ENCODE measurements at regions not wholly inside any gene's neighbourhood (a gene's known extent, or its start where the extent isn't known, plus 50 kb on each side); places are given as distances from the start of the nearest gene placed in this dataset.

DNA sequence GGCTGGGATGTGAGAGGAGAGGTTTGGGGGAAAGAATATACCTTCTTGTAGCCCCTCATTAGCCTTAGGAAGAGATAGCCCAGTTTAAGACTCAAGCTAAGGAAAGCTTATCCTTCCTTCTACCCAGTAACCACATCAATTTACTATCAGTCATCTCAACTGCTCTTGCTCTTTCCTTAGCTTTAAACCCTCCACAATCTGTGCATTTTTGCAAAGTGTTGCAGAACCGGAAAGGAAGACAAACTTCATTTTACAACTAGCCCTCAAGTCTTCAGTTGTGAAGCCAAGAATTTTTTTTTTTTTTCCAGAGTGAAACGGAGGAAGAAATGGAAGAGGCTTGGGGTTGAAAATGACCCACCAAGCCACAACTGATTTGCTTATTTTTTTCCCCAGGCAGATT is 137.0 kb upstream of the LMO4 start:
- H3K36me3 ChIP-seq: no peaks in the 10 kb centered on the region
- TF ChIP-seq POLR2AphosphoS5 (IDR thresholded peaks at IDR 0.05): no peak
- TF ChIP-seq, protein P1, sequence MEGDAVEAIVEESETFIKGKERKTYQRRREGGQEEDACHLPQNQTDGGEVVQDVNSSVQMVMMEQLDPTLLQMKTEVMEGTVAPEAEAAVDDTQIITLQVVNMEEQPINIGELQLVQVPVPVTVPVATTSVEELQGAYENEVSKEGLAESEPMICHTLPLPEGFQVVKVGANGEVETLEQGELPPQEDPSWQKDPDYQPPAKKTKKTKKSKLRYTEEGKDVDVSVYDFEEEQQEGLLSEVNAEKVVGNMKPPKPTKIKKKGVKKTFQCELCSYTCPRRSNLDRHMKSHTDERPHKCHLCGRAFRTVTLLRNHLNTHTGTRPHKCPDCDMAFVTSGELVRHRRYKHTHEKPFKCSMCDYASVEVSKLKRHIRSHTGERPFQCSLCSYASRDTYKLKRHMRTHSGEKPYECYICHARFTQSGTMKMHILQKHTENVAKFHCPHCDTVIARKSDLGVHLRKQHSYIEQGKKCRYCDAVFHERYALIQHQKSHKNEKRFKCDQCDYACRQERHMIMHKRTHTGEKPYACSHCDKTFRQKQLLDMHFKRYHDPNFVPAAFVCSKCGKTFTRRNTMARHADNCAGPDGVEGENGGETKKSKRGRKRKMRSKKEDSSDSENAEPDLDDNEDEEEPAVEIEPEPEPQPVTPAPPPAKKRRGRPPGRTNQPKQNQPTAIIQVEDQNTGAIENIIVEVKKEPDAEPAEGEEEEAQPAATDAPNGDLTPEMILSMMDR (IDR thresholded peaks at IDR 0.05): no peak
- no peak for TF ChIP-seq EP300 (IDR thresholded peaks at IDR 0.05)
- no peak for TF ChIP-seq POLR2A (IDR thresholded peaks at IDR 0.05)
- WGBS, 2 donors (ENCODE audit: low coverage in 1 of 2): 38 to 40% methylated on average over 1 to 2 of the region's 2 CpGs
- no peaks in the 10 kb centered on the region for H3K27me3 ChIP-seq
- no peak overlapping the region for H3K27ac ChIP-seq
- no peak for ATAC-seq
- no peaks in the 10 kb centered on the region for H3K4me1 ChIP-seq
- no peak overlapping the region for H3K4me3 ChIP-seq
- peaks cover 0 to 19% (median 0%) of the 10 kb centered on the region in 3 donors for H3K9me3 ChIP-seq

DNA sequence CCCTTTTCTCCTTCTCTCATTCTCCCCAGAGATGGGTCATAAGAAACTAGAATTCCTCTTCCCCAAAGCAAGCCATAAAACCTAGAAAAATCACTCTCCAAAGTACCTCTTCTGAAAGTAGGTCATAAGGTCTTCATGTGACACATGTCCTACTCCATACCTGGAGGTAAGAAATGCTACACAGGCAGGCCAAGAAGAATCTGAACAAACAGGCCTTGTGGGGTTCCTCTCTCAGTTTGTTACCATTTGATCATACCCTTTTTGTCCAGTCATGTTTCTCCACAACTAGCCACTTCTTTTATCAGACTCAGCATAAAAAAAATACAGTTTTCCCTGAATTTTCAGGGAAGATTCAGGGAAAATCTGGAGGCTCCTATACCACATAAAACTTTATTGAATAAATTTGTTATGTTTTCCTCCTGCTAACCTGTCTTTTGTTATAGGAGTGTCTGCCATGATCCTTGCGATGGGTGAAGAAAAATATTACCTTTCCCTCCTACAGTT is 134.4 kb upstream of the LMO4 start:
- Histone ChIP-seq H3K27me3 (no peaks in the 10 kb centered on the region), H3K4me1 (no peaks in the 10 kb centered on the region), H3K9me3 (peaks cover 0 to 19% (median 0%) of the 10 kb centered on the region in 3 donors), H3K36me3 (no peaks in the 10 kb centered on the region), H3K27ac (no peak overlapping the region), H3K4me3 (no peak overlapping the region)
- 89 to 100% methylated on average over 1 of the region's 1 CpG for WGBS, 2 donors (ENCODE audit: low coverage in 1 of 2)
- ATAC-seq: no peak
- no peak for TF ChIP-seq POLR2A (IDR thresholded peaks at IDR 0.05)
- TF ChIP-seq, protein P1 (IDR thresholded peaks at IDR 0.05): no peak
- TF ChIP-seq POLR2AphosphoS5 (IDR thresholded peaks at IDR 0.05): no peak
- no peak for TF ChIP-seq EP300 (IDR thresholded peaks at IDR 0.05)

DNA sequence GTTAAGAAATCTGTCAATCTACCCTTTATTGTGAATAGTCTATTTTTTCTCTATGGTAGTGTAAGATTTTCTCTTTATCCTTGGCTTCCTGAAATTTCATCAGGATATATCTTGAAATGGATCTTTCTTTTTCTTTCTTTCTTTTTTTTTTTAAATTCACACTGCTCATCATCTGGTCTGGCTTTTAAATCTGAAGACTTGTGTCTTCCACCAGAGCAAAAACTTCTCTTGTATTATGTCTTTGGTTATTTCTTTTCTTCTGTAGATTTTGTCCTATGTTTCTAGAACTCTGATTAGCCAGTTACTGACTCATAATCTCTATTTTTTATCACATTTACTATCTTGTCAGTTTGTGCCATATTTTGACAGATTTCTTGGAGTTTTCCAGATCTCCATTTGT is 133.8 kb upstream of the LMO4 start:
- Histone ChIP-seq H3K36me3 (no peaks in the 10 kb centered on the region), H3K27me3 (no peaks in the 10 kb centered on the region), H3K9me3 (peaks cover 0 to 19% (median 0%) of the 10 kb centered on the region in 3 donors), H3K27ac (no peak overlapping the region), H3K4me1 (no peaks in the 10 kb centered on the region), H3K4me3 (no peak overlapping the region)
- no peak for ATAC-seq
- TF ChIP-seq, protein P1 (IDR thresholded peaks at IDR 0.05): no peak
- TF ChIP-seq POLR2AphosphoS5 (IDR thresholded peaks at IDR 0.05): no peak
- no peak for TF ChIP-seq POLR2A (IDR thresholded peaks at IDR 0.05)
- TF ChIP-seq EP300 (IDR thresholded peaks at IDR 0.05): no peak

- Histone ChIP-seq H3K27ac (no peak overlapping the region), H3K4me3 (no peak overlapping the region), H3K36me3 (no peaks in the 10 kb centered on the region), H3K4me1 (no peaks in the 10 kb centered on the region), H3K27me3 (no peaks in the 10 kb centered on the region), H3K9me3 (peaks cover 0 to 19% (median 0%) of the 10 kb centered on the region in 3 donors)
- no peak for ATAC-seq
- WGBS, 2 donors (ENCODE audit: low coverage in 1 of 2): 69 to 71% methylated on average over 6 to 7 of the region's 7 CpGs
- TF ChIP-seq EP300 (IDR thresholded peaks at IDR 0.05): no peak
- TF ChIP-seq, protein P1 (IDR thresholded peaks at IDR 0.05): no peak
- no peak for TF ChIP-seq POLR2AphosphoS5 (IDR thresholded peaks at IDR 0.05)
- TF ChIP-seq POLR2A (IDR thresholded peaks at IDR 0.05): no peak
Observed at GRCh38 chr1:87196110-87196827, 132.4 kb upstream of the LMO4 start.

DNA sequence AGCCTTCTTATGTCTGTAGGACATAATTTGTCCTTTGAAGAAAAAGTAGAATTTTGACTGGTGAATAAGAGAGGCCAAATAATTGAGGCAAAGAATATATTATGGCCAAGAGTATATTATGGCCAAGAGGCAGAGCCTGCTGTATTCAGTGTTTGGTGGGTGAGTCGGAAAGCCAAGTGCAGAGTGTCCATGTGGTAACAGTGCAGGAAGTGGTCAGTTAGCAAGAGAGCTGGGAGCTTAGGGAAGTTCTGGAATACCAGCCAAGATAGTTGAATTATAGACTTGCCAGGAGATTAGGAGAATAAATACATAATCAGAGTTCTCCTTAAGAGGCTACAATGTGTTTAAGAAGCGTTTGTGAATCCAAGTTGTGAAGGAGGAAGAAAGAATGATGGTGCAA is 131.5 kb upstream of the LMO4 start:
- TF ChIP-seq, protein P1 (IDR thresholded peaks at IDR 0.05): no peak
- TF ChIP-seq EP300 (IDR thresholded peaks at IDR 0.05): no peak
- TF ChIP-seq POLR2AphosphoS5 (IDR thresholded peaks at IDR 0.05): no peak
- no peak for TF ChIP-seq POLR2A (IDR thresholded peaks at IDR 0.05)
- 29 to 47% methylated on average over 1 to 2 of the region's 2 CpGs for WGBS, 2 donors (ENCODE audit: low coverage in 1 of 2)
- ATAC-seq: no peak

More for the DNA sequence above, 131.5 kb upstream of the LMO4 start:
- no peaks in the 10 kb centered on the region for H3K27me3 ChIP-seq
- no peak overlapping the region for H3K27ac ChIP-seq
- H3K4me1 ChIP-seq: no peaks in the 10 kb centered on the region
- H3K4me3 ChIP-seq: no peak overlapping the region
- H3K9me3 ChIP-seq: peaks cover 0 to 19% (median 0%) of the 10 kb centered on the region in 3 donors
- no peaks in the 10 kb centered on the region for H3K36me3 ChIP-seq
